Suprapubic skin (tissue), 4 donors: ENCODE measurements at regions not wholly inside any gene's neighbourhood (a gene's known extent, or its start where the extent isn't known, plus 50 kb on each side); places are given as distances from the start of the nearest gene placed in this dataset.

Source experiments
- DNase-seq, 2 donors: peaks; one replicate each; pipeline ENCODE4 v3.0.0-alpha.2; 2019; ENCODE audit warnings: low spot score in 2 of 2
- H3K27ac ChIP-seq: fragments of 200-600 bp; sonication (generic); one replicate; pipeline ENCODE4 v1.5.1; 2019
- H3K27me3 ChIP-seq: fragments of 200-600 bp; sonication (generic); one replicate; pipeline ENCODE4 v1.5.1; 2019
- H3K36me3 ChIP-seq: fragments of 200-600 bp; sonication (generic); one replicate; pipeline ENCODE4 v1.5.1; 2019
- H3K4me1 ChIP-seq: fragments of 200-600 bp; sonication (generic); one replicate; pipeline ENCODE4 v1.5.1; 2019
- H3K4me3 ChIP-seq: fragments of 200-600 bp; sonication (generic); one replicate; pipeline ENCODE4 v1.5.1; 2019; ENCODE audit warnings: mild to moderate bottlenecking
- H3K9me3 ChIP-seq: fragments of 200-600 bp; sonication (generic); one replicate; pipeline ENCODE4 v1.5.1; 2019
- EP300 ChIP-seq: sonication (generic); formaldehyde crosslinking; IDR thresholded peaks from one replicate; pipeline ENCODE4 v1.6.1; 2017; ENCODE audit warnings: antibody characterized with exemption
- POLR2A ChIP-seq, 2 donors: fragments of 450-650 bp; IDR thresholded peaks; one replicate each; pipeline ENCODE4 v1.6.1; 2017; ENCODE audit warnings: antibody characterized with exemption in 2 of 2, mild to moderate bottlenecking in 2 of 2, moderate library complexity in 2 of 2
- POLR2AphosphoS5 ChIP-seq, 3 donors: sonication (generic); formaldehyde crosslinking; IDR thresholded peaks; one replicate each; pipeline ENCODE4 v1.6.1; 2017; ENCODE audit warnings: antibody characterized with exemption in 3 of 3
- WGBS: methylation state at CpG from one replicate; pipeline ENCODE4 v1.1.5; 2018; 5-methylcytosine and 5-hydroxymethylcytosine counted together
- TF ChIP-seq, protein P1 (sequence below), 2 donors: fragments of 200-600 bp in 1 of 2; fragments of 450-650 bp in 1 of 2; sonication (generic) in 1 of 2; IDR thresholded peaks; one replicate each; pipeline ENCODE4 v1.5.1; 2016 to 2019; ENCODE audit warnings: antibody characterized with exemption in 2 of 2, mild to moderate bottlenecking in 1 of 2, moderate library complexity in 1 of 2

DNA sequence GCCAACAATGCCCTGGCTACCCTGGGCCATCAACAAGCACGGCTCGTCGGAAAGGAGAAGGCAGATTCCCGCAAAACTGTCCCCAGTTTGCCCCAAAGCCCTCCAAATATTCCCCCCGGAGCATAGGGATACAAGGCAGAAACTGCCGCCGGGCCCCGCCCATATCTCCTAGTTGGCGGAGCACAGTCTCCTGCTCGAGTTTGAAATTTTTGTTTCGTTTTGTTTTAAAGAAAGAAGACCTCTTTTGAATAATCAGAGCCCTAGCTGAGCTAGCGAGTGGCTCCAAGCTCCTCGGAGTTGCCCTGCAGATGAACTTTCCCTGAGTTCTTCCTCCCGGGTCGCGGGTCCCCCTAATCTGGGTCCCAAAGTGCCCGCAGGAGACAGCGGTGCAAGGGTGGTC is 138.1 kb upstream of the ZIC3 start:
- no peak for DNase-seq
- H3K27ac ChIP-seq: no peak overlapping the region
- no peak for TF ChIP-seq POLR2A (IDR thresholded peaks at IDR 0.05)
- 31% methylated on average over 11 of the region's 18 CpGs for WGBS
- no peaks in the 10 kb centered on the region for H3K36me3 ChIP-seq
- H3K4me1 ChIP-seq: peaks cover 24% of the 10 kb centered on the region
- H3K9me3 ChIP-seq: no peaks in the 10 kb centered on the region
- H3K27me3 ChIP-seq: peaks cover 68% of the 10 kb centered on the region
- H3K4me3 ChIP-seq: peak overlapping the region; percentile 52

DNA sequence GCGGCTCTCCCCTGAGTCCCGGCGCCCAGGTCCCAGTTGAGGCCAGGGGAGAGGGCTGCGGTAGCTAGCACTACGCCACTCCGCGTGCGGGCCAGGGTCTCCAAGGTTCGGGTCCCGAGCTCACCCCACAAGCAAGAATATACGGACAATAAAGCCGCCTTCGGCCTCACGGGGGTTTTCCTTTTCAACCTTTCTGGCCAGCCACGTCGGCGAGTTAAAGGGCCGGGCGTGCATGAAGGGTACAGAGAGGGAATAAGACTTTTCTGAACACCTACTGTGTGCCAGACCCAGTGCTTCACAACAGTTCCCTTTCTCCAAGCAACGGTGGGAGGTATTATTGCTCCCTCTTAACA is 138.5 kb upstream of the ZIC3 start:
- DNase-seq: no peak
- Histone ChIP-seq H3K27me3 (peaks cover 72% of the 10 kb centered on the region), H3K27ac (no peak overlapping the region), H3K9me3 (no peaks in the 10 kb centered on the region), H3K4me1 (peaks cover 24% of the 10 kb centered on the region), H3K4me3 (peak overlapping the region; percentile 52), H3K36me3 (no peaks in the 10 kb centered on the region)
- TF ChIP-seq, protein P1, sequence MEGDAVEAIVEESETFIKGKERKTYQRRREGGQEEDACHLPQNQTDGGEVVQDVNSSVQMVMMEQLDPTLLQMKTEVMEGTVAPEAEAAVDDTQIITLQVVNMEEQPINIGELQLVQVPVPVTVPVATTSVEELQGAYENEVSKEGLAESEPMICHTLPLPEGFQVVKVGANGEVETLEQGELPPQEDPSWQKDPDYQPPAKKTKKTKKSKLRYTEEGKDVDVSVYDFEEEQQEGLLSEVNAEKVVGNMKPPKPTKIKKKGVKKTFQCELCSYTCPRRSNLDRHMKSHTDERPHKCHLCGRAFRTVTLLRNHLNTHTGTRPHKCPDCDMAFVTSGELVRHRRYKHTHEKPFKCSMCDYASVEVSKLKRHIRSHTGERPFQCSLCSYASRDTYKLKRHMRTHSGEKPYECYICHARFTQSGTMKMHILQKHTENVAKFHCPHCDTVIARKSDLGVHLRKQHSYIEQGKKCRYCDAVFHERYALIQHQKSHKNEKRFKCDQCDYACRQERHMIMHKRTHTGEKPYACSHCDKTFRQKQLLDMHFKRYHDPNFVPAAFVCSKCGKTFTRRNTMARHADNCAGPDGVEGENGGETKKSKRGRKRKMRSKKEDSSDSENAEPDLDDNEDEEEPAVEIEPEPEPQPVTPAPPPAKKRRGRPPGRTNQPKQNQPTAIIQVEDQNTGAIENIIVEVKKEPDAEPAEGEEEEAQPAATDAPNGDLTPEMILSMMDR (IDR thresholded peaks at IDR 0.05): no peak
- TF ChIP-seq EP300 (no peak), POLR2AphosphoS5 (IDR thresholded peaks at IDR 0.05) (no peak), POLR2A (IDR thresholded peaks at IDR 0.05) (no peak)
- WGBS: 23% methylated on average over 2 of the region's 20 CpGs

DNA sequence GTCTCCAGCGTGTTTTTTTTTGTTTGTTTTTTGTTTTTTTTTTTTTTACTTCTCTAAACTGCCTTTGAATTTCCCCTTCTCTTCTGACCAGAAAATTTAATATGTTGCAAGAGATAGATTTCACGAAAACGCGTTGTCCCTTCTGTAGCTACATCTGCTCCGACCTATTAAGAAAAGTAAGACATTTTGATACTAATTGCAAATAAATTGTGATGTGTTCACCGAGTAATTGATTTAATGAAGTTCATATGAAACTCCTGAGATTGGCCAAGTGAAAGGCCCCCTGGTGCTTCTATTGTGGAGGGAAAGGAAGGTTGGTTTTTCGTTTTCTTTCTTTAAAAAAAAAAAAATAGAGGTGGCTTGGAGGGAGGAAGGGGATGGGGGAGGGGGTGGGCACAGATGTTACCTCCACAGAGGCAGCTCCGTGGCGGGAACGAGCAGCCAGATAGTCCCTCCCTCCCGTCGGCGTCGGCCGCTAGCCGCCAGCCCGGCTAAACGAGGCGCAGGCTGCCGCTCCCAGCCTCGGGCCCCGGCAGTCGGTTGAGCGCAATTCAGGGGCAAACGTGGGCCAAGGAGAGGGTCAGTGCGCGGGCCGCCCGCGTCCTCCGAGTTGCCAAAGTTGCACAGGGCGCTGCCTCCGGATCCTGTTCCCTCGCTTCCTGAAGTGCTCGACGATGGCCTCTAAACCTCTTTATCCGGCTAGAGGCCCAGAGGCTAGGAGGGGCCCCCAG is 139.1 kb upstream of the ZIC3 start:
- TF ChIP-seq, protein P1 (IDR thresholded peaks at IDR 0.05): no peak
- TF ChIP-seq POLR2AphosphoS5 (IDR thresholded peaks at IDR 0.05): no peak
- no peak for TF ChIP-seq POLR2A (IDR thresholded peaks at IDR 0.05)
- TF ChIP-seq EP300: no peak
- Histone ChIP-seq H3K27ac (no peak overlapping the region), H3K9me3 (no peaks in the 10 kb centered on the region), H3K36me3 (no peaks in the 10 kb centered on the region), H3K4me3 (peak overlapping the region; percentile 52), H3K27me3 (peaks cover 77% of the 10 kb centered on the region), H3K4me1 (peaks cover 24% of the 10 kb centered on the region)
- no peak for DNase-seq
- 21% methylated on average over 24 of the region's 37 CpGs for WGBS

DNA sequence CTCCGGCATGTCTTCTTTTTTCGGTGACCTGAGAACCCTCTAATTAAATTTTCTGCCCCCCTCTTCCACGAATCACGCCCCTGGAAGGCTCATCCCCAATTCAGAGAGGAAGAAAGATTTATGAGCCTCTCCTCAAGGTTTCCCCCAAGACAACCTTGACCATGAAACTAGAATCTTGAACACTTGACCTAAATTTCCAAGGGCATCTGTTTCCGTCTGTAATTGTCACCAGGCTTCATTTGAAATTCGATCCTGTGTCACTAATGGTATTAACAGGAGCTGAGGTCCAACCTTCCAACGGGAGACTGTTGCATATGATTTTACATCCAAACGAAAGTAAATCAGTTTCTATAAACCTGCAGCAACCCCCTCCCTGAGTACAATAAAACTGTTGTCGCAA is 139.9 kb upstream of the ZIC3 start:
- no peaks in the 10 kb centered on the region for H3K36me3 ChIP-seq
- TF ChIP-seq EP300 (no peak), POLR2AphosphoS5 (IDR thresholded peaks at IDR 0.05) (no peak), POLR2A (IDR thresholded peaks at IDR 0.05) (no peak)
- TF ChIP-seq, protein P1 (IDR thresholded peaks at IDR 0.05): no peak
- no peak for DNase-seq
- WGBS: 30% methylated on average over 9 of the region's 9 CpGs
- H3K9me3 ChIP-seq: no peaks in the 10 kb centered on the region
- H3K27ac ChIP-seq: no peak overlapping the region
- H3K4me1 ChIP-seq: peaks cover 24% of the 10 kb centered on the region
- no peak overlapping the region for H3K4me3 ChIP-seq
- H3K27me3 ChIP-seq: peaks cover 84% of the 10 kb centered on the region

DNA sequence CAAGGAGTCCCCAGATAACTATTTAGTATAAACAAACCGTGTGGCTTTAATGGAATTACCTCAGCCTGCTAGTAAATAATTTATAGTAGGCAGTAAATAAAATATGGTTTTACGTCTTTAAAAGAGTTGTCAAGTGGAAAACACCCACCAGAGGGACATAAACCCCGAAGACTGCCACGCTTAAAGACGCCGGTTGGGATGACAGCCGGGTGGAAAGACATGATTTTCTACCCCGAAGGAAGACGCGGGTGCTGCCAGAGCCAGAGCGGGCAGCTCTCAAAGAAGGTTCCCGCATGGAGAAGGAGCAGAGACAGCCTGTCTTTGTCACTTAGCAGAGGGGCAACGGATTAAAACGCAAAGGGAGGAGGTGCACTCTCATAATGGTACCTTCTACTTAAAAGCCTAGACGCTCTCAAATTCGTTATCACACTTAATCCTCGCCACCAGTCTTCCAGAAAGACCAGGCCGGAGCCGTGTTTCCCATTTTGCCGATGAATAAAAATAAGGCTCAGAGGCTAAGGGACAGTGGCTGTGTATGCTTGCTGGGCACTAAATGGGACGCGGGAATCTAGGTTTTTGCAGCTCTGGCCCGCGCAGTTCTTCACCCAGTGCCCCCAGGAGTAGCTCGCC is 140.5 kb upstream of the ZIC3 start:
- Histone ChIP-seq H3K27me3 (peaks cover 90% of the 10 kb centered on the region), H3K27ac (no peak overlapping the region), H3K4me3 (no peak overlapping the region), H3K4me1 (peaks cover 24% of the 10 kb centered on the region), H3K9me3 (no peaks in the 10 kb centered on the region), H3K36me3 (no peaks in the 10 kb centered on the region)
- 21% methylated on average over 25 of the region's 25 CpGs for WGBS
- DNase-seq: no peak
- no peak for TF ChIP-seq EP300
- TF ChIP-seq, protein P1 (IDR thresholded peaks at IDR 0.05): no peak
- no peak for TF ChIP-seq POLR2AphosphoS5 (IDR thresholded peaks at IDR 0.05)
